ENCODE measurements at regions not wholly inside any gene's neighbourhood (a gene's known extent, or its start where the extent isn't known, plus 50 kb on each side); places are given as distances from the start of the nearest gene placed in this dataset.
"Not testable (repeated sequence)": the region's sequence is repeated elsewhere in the genome, so short reads cannot be mapped to it uniquely, and the experiment has no call there.

DNA sequence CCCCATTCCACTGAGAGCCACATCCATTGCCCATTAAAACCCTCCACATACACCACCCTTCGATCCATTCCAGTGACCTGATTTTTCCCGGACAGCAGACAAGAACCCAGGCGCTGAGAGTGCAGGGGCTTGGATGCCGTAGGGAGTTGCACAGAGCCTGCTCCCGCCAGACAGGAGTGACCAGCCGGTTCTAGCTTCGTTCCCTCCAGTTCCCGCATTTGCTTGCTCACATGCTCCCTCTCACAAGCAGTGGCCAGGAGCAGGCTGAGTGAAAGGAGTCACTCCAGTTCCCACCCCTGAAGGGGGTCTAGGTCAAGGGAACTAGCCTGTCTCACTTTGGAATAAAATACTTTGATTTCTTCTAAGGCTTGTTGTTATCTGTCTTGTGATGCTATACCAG, 119.5 kb downstream of the SKIDA1 start:
- DNase-seq: no peak

DNA sequence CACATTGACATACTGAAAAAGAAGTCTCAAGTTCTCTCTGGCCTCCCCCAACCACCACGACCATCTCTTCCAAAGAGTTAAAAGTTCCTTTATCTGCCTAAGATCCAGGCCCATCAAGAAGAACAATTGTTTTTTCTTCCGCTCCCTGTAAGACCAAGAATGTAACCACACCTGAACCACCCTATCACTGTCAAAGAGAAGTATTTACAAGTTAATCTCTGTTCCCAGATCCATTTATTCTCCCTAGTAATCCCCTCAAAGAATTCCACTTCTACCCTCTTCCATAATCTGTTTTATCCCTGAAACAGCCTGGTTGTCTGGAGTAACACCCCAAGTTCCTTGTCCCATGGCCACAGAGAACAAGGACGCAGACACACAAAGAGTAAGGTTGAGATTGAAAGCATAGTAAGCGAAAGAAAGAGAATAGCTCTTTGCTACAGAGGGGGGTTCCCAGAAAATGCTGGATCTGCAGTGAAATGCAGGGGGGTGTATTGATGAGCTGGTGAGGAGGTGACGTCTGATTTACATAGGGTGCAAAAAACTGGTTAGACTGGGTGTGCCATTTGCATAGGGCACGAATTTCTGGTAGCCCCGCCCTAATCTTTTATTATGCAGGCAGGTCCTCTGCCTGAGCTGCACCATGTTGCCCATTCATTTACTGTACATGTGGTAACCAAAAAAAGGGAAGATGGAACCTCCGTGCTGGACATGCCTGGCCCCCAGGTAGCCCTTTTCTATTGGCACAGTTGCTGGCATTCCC, 122.0 kb downstream of the SKIDA1 start:
- DNase-seq: no peak

DNA sequence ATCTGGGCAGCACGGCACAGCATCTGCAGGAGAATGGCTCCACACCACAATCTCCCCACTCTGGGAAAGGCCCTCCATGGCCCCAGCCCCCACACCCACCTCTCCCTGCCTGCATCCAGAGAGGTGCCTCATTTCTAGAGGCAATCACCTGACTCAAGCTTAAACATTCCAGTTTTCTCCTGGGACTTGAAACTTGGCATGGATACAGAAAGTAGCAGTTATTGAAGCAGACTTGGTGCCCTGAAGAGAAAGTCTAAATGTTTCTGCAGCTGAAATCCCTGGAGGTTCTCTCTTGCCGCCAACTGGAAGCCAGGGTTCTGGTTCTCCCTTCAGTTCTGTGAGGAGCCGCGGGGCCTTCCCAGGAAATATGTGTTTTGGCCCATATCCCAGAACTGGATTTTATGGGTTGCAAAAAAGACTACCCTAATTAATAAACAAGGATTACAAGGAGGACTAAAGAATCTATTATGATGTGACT, 122.8 kb downstream of the SKIDA1 start:
- DNase-seq: no peak

DNA sequence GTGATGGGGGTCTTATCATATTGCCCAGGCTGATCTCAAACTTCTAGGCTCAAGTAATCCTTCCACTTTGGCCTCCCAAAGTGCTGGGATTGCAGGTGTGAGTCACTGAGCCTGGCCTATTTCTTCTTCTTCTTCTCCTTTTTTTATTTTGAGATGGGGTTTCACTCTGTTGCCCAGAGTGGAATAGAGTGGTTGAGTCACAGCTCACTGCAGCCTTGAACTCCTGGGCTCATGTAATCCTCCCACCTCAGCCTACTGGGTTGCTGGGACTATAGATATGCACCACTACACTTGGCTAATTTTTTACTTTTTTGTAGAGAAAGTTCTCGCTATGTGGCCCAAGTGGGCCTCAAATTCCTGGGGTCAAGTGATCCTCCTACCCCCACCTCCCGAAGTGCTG, 124.3 kb downstream of the SKIDA1 start:
- no peak for DNase-seq

DNA sequence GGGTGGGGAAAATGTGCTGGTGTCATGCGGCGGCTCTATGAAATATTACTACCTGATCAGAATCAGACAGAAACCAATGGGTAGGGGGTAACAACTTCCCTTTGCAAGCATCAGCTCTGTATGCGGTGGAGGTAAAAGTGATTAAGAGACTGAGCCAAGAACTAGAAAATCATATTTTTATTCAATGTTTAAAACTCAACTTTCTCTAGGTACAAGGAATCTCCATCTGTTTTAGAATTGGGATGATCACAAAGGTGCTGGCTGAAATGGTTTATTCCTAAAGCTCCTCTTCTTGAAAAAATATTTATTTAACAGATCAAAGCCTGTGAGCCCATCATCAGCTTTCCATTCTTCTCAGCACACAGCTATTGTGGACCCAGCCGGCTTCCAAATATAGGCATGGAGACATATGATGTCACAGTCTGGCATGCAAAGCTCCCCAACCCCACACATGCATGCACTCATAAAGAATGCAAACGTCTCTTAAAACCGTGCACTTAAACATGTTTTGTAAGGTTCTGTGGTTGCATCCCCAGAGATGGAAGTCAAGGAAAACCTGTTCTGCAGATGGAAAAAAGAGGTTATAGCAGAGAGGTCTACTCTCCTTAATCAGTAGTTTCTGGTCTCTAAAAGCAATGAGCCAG, 126.0 kb downstream of the SKIDA1 start:
- DNase-seq: no peak

DNA sequence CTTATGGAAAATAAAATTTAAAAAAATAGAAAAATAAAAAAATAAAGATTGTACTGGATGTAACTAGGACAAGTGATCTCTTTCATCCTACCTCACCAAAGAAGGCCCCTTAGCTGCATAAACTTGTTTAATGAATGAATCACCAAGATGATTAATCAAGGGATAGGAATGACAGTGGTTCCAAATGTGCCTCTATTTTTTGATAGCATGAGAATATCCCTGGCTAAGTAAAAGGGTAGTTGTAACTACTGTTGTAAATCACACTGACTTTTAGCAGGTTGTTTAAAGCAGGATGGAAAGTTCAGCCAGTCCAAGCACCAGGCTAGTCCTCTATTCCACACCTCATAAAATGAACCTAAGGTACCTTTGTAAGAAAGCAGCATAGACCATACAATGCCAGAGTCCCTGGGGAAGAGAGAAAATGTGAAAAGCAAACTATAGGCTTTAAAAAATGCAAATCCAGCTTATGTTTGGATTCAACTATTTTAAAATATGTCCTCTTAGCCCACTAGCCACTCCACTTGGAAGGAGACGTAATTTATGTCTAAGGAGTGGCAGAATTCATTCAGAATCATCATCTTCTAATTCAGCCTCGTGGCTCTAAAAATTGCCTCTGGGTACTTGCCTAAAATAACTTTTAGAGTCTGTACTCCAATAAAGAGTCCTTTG, 126.8 kb downstream of the SKIDA1 start:
- DNase-seq: no peak

DNA sequence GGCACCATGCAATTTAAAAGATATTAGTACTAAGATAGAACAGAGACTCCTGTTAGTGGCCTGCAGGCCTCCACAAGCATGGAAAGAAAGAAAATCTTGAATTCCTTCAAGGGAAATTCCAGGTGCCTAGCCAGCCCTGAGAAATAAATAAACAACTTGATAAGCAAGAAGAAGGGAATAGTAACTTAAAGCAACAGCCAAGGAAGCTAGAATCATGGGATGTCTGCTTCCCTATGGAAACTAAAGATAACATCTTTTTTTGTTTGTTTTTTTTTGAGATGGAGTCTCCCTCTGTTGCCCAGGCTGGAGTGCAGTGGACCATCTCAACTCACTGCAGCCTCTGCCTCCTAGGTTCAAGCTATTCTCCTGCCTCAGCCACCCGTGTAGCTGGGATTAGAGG, 128.6 kb downstream of the SKIDA1 start:
- DNase-seq: no peak

DNA sequence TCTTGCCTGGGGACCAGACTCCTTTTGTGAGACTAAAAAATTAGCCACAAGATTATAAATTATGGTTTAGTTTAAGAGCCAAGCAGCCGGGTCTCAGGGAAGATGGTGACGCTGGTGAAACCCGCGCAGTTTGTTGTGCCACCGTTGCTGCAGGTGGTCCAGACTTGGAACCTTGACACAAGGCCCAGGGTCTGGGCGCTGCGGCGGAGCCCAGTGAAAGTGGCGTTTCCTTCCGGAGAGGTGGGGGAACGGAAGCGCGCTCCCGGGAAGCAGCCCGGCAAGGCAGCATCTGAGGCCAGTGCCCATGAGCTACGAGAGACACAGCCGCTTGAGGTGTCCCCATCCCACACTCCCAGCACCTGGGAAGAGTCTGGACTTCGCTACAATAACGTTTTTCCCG, 131.6 kb downstream of the SKIDA1 start:
- DNase-seq: no peak

DNA sequence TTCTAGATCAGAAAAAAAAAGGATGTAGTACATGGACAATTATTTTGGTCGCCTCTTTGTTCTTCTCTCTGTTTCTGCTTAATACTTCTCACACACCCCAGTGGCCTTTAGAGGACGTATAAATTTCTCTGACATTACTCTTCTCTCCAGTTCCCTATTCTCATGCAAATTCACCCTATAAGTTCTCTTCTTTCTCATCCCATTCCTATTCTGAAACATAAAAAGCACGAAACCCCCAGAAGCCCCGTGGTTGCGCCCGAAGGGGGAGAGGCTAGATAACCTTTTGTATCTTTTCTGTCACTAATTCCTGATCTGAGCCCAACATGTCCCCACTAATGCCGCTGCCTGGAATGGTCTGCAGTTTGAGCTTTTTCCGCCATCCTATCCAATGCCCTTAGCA, 136.9 kb downstream of the SKIDA1 start:
- DNase-seq: no peak

DNA sequence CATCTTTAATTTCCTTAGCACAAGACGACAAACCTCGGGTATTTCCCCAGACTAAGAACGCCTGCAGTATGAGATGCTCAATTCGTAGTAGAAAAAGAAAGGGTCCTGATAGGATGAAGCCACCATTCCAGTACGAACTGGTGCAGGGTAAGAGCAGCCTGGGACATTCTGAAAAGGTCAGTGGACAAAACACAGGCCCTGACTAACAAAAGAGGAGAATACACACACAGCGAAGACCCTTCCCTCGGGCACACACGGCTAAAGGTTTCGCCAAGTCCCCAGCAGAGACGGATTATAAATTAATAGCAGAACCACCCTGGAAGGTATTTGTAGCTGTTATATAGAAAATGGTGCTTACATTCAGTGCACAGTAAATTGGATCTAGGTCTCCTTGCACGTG, 137.6 kb downstream of the SKIDA1 start:
- no peak for DNase-seq

DNA sequence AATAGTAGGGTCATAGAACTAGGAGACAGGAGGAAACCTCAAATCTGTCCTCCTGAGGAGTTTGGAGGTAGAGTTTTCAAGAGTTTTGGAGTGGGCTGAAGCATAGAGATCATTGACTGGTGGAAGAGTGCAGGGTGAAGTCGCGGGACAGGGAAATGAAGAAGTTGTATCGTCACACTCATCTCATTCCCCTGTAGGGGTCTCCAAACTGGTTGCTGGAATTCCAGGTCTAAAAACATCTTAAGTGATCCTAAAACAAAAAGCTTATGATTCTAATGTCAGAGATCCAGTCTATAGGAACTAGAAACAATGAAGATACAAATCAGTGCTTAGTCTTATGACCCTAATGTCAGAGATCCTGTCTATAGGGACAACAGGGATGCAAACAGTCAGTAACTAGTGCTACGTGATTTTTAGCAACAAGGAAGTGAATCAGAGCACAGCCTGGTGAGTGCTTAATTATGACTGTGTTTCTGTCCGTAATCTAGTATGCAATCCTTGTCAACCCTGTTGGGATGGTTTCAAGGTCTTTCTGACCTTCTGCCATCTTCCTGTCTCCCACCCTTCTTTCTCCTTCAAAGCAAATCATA, 139.4 kb downstream of the SKIDA1 start:
- no peak for DNase-seq

DNA sequence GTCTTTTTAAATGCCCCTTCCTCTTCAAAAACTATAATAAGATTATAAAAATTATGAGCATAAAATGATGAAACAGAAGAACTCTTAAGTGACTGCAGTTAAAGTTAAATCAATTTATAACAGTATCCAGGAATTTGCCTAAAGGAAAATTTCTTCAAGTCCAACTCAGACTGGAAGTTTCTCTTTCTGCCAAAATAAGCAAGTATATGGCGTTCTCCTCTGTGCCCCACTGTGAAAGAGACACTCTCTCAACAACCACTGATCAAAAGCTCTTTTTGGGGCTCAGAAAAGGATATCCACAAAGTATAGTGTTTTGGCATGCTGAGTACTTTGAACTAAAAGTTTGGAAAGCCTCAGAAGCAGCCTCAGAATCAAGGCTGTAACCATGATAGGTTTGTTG, 139.9 kb downstream of the SKIDA1 start:
- no peak for DNase-seq

DNA sequence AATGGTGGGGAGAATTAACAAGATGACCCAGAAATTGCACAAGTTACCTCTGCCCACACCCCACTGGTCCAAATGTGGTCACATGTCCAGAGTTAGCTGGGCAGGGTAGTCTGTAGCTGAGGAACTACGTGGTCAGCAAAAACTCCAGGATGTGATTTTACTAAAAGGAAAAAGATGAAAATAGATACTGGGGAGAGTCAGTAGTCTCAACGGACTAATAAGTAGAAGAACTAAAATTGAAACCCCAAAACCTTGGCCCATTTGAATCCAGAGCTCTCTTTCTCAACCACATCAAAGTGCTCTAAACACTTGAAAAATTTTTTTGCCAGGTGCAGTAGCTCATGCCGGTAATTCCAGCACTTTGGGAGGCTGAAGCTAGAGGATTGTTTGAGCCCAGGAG, 146.3 kb downstream of the SKIDA1 start:
- no peak for DNase-seq

DNA sequence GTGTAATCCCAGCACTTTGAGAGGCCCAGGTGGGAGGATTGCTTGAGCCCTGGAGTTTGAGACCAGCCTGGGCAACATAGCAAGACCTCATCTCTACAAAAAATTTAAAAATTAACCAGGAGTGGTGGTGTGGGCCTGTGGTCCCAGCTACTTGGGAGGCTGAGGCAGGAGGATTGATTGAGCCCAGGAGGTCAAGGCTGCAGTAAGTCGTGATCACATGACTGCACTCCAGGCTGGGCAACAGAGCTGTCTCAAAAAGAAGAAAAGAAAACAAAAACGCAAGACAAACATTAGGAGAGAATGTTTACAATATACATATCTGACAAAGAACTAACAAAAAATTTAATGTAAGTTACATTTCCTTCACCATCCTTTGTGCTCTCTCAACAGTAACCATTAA, 150.2 kb downstream of the SKIDA1 start:
- DNase-seq: not testable (repeated sequence)

DNA sequence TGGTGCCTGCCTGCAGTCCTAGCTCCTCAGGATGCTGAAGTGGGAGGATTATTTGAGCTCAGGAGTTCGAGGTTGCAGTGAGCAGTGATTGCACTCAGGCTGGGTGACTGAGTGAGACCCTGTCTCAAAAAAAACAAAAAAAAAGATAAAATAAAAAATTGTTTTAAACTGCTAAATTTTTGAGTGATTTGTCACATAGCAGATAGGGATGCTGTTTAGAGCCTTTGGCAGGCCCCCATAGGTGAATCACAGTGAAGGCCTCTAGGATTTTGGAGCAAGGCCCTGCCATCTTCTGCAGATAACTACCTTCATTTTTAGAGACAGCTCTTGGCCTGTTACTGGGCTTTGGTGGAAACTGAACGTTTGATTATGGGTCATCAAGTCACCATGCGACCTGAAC, 151.6 kb downstream of the SKIDA1 start:
- not testable (repeated sequence) for DNase-seq

DNA sequence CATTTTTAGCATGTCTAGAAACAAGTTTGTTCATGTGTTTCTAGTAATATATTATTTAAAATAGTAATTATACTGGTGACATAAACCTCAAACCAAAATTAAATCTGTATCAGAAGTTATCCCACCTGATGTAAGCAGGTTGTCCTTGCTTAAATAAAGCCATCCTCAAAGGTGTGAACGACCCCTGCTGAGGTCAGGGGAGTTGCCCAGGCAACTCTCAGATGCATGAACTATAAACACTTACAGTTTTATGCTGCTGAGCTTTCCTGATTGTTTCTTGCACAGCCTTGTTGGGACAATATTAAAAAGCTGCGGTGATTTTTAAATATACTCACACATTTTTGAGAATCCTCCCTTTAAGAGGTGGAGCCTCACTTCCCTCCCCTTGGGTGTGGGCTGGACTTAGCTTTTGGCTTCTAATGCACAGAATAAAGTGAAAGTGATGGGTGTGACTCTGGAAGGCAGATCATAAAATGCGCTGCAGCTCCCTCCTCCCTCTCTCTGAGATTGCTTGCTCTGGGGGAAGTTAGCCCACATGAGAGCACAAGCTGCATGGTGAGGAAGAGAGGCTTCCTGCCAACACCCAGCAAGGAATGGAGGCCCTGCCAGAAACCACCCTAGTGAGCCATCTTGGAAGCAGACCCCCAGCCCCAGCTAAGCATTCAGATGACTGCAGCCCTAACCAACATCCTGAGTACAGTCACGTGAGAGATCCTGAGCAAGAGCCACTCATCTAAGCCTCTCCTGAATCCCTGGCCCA, 152.7 kb downstream of the SKIDA1 start:
- DNase-seq: peak; percentile 41

DNA sequence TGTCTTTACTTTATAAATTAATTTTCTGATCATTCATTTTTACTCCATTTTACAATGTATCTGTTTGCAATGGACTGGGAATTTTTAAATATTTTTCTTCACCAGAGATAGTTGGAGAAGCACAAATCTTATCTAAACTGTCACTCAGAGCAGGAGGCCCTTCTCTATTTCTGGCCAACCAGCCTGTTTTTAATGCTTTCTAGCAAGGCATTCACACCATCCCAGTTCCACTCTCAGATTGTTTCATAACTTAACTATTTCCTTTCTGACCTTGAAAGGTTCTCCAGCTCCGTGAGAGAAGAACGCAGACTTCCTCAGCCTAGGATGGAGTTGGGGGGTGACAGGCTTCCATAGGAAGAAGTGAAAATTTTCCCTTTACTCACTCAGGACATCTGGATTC, 155.8 kb downstream of the SKIDA1 start:
- no peak for DNase-seq

DNA sequence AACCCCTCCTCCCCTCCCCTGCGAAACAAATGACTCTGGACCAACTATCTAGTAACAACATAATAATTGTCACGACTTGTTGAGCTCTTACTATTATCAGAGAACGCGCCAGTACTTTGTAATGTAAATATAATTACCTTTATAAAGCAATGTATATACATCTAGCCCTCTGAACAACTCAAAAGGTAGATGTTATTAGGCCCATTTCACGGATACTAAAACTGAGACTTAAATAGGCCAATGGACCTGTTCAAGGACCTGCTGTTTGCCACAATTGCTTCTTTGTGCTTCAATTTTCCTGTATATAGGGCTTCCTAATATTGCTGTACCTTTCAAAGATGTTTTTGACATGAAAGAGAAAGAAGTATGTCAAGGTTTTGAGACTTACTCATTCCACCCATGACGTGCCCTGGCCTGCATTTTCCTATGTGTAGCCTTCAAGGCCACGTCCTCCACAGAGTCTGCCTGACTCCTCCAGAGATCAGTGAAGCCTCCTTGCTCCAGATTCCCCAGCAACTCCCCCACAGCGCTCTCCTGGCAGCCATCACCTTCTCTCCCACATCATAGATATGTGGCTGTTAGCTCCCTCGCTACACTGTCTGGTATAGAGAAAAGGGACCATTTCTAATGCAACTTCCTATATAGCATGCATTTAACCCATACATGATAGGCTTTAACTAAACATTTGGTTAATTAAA, 156.6 kb downstream of the SKIDA1 start:
- no peak for DNase-seq

DNA sequence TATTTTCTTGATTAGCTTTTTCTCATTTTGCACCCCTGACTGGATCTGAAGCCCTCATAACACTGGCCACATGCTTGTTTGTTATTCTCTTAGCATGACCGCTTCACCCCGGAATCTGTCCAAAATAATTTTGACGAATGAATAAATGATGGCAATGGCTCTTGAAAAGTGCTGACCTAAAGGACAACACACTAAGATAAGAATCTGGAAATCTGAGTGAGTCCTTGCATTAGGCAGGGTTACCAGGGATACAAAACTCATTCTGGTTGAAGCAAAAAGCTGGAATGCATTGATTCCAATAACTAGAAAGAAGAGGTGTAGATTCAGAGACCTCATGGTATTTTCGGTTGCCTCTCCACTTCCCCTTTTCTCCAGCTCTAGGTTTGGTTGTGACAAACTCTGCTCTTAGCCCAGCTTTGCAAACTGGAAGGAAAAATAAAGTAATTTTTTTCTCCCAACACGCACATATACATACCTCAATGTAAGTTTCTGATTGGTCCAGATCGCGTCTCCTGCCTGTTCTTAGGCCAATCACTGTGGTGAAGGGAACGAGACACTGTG, 157.4 kb downstream of the SKIDA1 start:
- DNase-seq: no peak

DNA sequence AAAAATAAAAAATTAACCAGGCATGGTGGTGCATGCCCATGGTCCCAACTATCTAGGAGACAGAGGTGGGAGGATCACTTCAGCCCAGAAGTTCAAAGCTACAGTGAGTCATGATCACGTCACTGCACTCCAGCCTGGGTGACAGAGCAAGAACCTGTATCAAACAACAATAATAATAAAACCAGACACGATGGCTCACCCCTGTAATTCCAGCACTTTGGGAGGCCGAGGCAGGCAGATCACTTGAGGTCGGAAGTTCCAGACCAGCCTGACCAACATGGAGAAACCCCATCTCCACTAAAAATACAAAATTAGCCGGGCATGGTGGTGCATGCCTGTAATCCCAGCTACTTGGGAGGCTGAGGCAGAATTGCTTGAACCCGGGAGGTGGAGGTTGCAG, 159.4 kb downstream of the SKIDA1 start:
- not testable (repeated sequence) for DNase-seq

DNA sequence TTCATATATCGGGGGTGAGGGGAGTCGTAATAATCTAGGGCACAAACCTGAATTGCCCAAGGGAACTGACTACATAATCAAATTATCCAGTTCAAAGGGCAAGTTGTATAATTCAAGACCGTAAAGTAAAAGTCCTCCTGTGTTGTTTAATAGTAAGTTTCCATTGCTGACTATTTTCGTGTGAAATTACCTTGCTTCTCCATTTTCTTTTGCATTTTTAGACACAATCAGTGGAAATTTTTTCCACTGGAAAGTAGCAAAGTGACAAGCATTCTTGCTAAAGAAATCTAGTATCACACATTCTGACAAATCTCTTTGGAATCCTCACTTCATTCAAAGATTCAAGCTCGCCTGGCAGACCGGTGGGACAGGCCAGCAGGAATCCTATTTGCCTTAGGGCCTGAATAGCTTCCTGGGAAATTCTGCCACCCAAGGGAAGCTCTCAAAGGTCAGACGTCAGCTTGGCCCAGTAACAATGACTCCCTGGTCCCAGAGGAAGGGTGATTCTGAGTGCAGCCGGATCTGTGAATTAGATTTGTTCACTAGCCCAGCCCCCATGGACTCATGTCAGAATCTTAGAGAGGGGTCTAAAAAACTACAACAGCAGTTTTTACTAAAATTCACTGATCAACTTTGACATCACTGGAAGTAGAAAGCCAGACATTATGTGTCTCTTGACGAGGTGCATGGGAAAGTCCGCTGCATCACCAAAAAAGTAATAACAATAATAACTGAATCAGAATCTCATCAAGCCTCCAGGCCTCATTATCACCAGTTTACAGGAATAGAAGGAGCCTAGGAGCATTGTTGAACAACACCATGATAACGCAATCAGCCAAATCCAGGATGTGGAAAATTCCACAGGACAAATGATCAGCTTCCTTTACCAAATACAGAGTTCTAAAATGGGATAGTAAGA, 161.0 kb downstream of the SKIDA1 start:
- no peak for DNase-seq

All from NCI-H2227 treated with DMSO at 0.1 percent for 48 hours (cell line).